WTC11 (cell line): ENCODE measurements at regions not wholly inside any gene's neighbourhood (a gene's known extent, or its start where the extent isn't known, plus 50 kb on each side); places are given as distances from the start of the nearest gene placed in this dataset.

ENCODE experiments used
- ATAC-seq: fragments of 200-7000 bp; cut with Tn5 transposase; 2 replicates; pipeline ENCODE4 v1.10.0; 2021; ENCODE audit warnings: mild to moderate bottlenecking, moderate library complexity
- CTCF ChIA-PET: fragments of 300-600 bp; sonication (Branson Sonifier 250); formaldehyde crosslinking; loops from one replicate; lab custom pipeline; 2021; ENCODE audit warnings: antibody characterized with exemption; lab: Charles Lee
- POLR2A ChIA-PET: fragments of 350-600 bp; sonication (Branson Sonifier 250); formaldehyde crosslinking; loops from one replicate; lab custom pipeline; 2021; ENCODE audit warnings: antibody characterized with exemption; lab: Charles Lee
- DNase-seq: peaks from one replicate; pipeline ENCODE4 v3.0.0; 2021; ENCODE audit warnings: low spot score
- H3K27ac Mint-ChIP-seq: 2 replicates; pipeline ENCODE4 v1.8.0; 2021; ENCODE audit warnings: mixed read lengths
- H3K27me3 Mint-ChIP-seq: 2 replicates; pipeline ENCODE4 v1.8.0; 2021; ENCODE audit warnings: low read depth, mild to moderate bottlenecking, moderate library complexity, mixed read lengths
- H3K36me3 Mint-ChIP-seq: 2 replicates; pipeline ENCODE4 v1.8.0; 2021; ENCODE audit warnings: mixed read lengths
- H3K4me1 Mint-ChIP-seq: 2 replicates; pipeline ENCODE4 v1.8.0; 2022; ENCODE audit warnings: mixed read lengths
- H3K4me3 Mint-ChIP-seq: 2 replicates; pipeline ENCODE4 v1.8.0; 2021; ENCODE audit warnings: mild to moderate bottlenecking, moderate library complexity, mixed read lengths
- H3K9me3 Mint-ChIP-seq: 2 replicates; pipeline ENCODE4 v1.8.0; 2021; ENCODE audit warnings: mixed read lengths
- CBFB ChIP-seq: sonication (generic); formaldehyde crosslinking; IDR thresholded peaks from 2 replicates; pipeline ENCODE4 v1.8.1; 2022; ENCODE audit warnings: mild to moderate bottlenecking, low read depth, missing genetic modification reagents
- CREB1 ChIP-seq: sonication (generic); formaldehyde crosslinking; IDR thresholded peaks from 2 replicates; pipeline ENCODE4 v1.8.0; 2023; ENCODE audit warnings: mild to moderate bottlenecking, missing genetic modification reagents
- EMX1 ChIP-seq: fragments of 250-450 bp; sonication (Bioruptor Pico); IDR thresholded peaks from 2 replicates; pipeline ENCODE4 v1.8.0; 2021; ENCODE audit warnings: mild to moderate bottlenecking
- ERG ChIP-seq: fragments of 250-450 bp; sonication (Bioruptor Pico); IDR thresholded peaks from 2 replicates; pipeline ENCODE4 v1.8.0; 2021; ENCODE audit warnings: mild to moderate bottlenecking
- GTF2I ChIP-seq: fragments of 250-450 bp; sonication (Bioruptor Pico); conservative IDR thresholded peaks from 2 replicates; pipeline ENCODE4 v1.4.0; 2021; ENCODE audit warnings: mild to moderate bottlenecking
- IRF1 ChIP-seq: sonication (generic); formaldehyde crosslinking; IDR thresholded peaks from 2 replicates; pipeline ENCODE4 v1.8.0; 2023; ENCODE audit warnings: missing genetic modification reagents
- JAZF1 ChIP-seq: fragments of 250-450 bp; sonication (Bioruptor Pico); IDR thresholded peaks from 2 replicates; pipeline ENCODE4 v1.9.0; 2021; ENCODE audit warnings: moderate library complexity, mild to moderate bottlenecking, inconsistent platforms
- JUN ChIP-seq: sonication (generic); formaldehyde crosslinking; IDR thresholded peaks from 2 replicates; pipeline ENCODE4 v1.8.0; 2023; ENCODE audit warnings: mild to moderate bottlenecking, missing genetic modification reagents
- MLX ChIP-seq: sonication (generic); formaldehyde crosslinking; IDR thresholded peaks from 2 replicates; pipeline ENCODE4 v1.8.1; 2023; ENCODE audit warnings: mild to moderate bottlenecking, missing genetic modification reagents, moderate library complexity
- NFYB ChIP-seq: sonication (generic); formaldehyde crosslinking; conservative IDR thresholded peaks from 2 replicates; pipeline ENCODE4 v1.8.0; 2022; ENCODE audit warnings: low read depth, missing genetic modification reagents
- NR1H2 ChIP-seq: sonication (generic); formaldehyde crosslinking; IDR thresholded peaks from 2 replicates; pipeline ENCODE4 v1.9.0; 2021; ENCODE audit warnings: mild to moderate bottlenecking, moderate library complexity, missing genetic modification reagents
- TEAD1 ChIP-seq: sonication (generic); formaldehyde crosslinking; IDR thresholded peaks from 2 replicates; pipeline ENCODE4 v1.8.0; 2022; ENCODE audit warnings: mild to moderate bottlenecking, missing genetic modification reagents
- USF2 ChIP-seq: sonication (generic); formaldehyde crosslinking; IDR thresholded peaks from 2 replicates; pipeline ENCODE4 v1.8.1; 2023; ENCODE audit warnings: mild to moderate bottlenecking, missing genetic modification reagents, moderate library complexity
- ZBTB43 ChIP-seq: sonication (generic); formaldehyde crosslinking; IDR thresholded peaks from 2 replicates; pipeline ENCODE4 v1.8.1; 2023; ENCODE audit warnings: mild to moderate bottlenecking, missing genetic modification reagents
- ZNF396 ChIP-seq: fragments of 250-450 bp; sonication (Bioruptor Pico); IDR thresholded peaks from 2 replicates; pipeline ENCODE4 v1.8.0; 2021; ENCODE audit warnings: mild to moderate bottlenecking, moderate library complexity, borderline replicate concordance
- ZNF416 ChIP-seq: fragments of 250-450 bp; sonication (Bioruptor Pico); IDR thresholded peaks from 2 replicates; pipeline ENCODE4 v1.9.0; 2021; ENCODE audit warnings: mild to moderate bottlenecking, inconsistent platforms
- TF ChIP-seq, protein P1 (sequence below): sonication (generic); formaldehyde crosslinking; IDR thresholded peaks from 2 replicates; pipeline ENCODE4 v1.8.0; 2022; ENCODE audit warnings: mild to moderate bottlenecking, missing genetic modification reagents
- TF ChIP-seq, protein P2 (sequence below): sonication (generic); formaldehyde crosslinking; IDR thresholded peaks from 2 replicates; pipeline ENCODE4 v1.8.1; 2023; ENCODE audit warnings: mild to moderate bottlenecking, missing genetic modification reagents
- TF ChIP-seq, protein P3 (sequence below): fragments of 250-450 bp; sonication (Bioruptor Pico); IDR thresholded peaks from 2 replicates; pipeline ENCODE4 v1.9.0; 2021; ENCODE audit warnings: mild to moderate bottlenecking, borderline replicate concordance

DNA sequence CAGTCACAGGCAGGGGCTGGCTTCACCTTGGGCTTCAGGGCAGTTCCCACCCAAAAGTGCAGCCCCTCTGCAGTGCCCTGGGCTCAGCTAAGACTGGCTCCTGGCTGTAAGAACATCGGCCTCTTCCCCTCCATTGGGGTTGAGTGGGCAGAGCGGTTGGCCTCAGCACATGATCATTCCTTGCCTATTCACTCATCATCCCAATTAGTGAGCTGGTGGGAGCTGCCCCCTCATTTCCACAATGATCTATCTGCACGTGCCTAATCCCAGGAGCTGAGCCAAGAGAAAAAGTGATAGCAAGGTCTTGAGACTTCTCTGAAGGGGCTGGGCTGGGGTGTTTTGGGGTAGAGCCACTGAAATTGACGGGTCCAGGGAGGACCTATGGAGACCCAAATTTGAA is 133.6 kb downstream of the SYF2 start (continued):
- no peak for TF ChIP-seq ZBTB43 (CRISPR knock-in tag)
- TF ChIP-seq, all 79 proteins: peak for 0

- DNase-seq, result no peak
- ATAC-seq, result no peak
- Mint-ChIP-seq H3K27me3 (no peaks in the 10 kb centered on the region; the same call in 1 of the 2 replicates), H3K4me3 (no peak overlapping the region), H3K9me3 (peaks cover 17% of the 10 kb centered on the region), H3K27ac (no peak overlapping the region), H3K4me1 (peaks cover 12% of the 10 kb centered on the region), H3K36me3 (no peaks in the 10 kb centered on the region)
- ChIA-PET POLR2A (interaction anchor here (0.6 kb wide), 1 partner anchor 442 kb away, joined by 3 read pairs; no protein-coding TSS in a partner anchor), CTCF (no interaction called here)
- TF ChIP-seq MLX (CRISPR knock-in tag) (no peak), USF2 (CRISPR knock-in tag) (no peak), EMX1 (no peak), CREB1 (no peak), NFYB (CRISPR knock-in tag) (no peak), NR1H2 (CRISPR knock-in tag) (no peak), ERG (CRISPR knock-in tag) (no peak), ZNF396 (CRISPR knock-in tag) (no peak), JAZF1 (CRISPR knock-in tag) (no peak), TEAD1 (CRISPR knock-in tag) (no peak), CBFB (CRISPR knock-in tag) (no peak), JUN (CRISPR knock-in tag) (no peak), ZNF416 (no peak), GTF2I (no peak), IRF1 (CRISPR knock-in tag) (no peak)
- TF ChIP-seq, protein P1, sequence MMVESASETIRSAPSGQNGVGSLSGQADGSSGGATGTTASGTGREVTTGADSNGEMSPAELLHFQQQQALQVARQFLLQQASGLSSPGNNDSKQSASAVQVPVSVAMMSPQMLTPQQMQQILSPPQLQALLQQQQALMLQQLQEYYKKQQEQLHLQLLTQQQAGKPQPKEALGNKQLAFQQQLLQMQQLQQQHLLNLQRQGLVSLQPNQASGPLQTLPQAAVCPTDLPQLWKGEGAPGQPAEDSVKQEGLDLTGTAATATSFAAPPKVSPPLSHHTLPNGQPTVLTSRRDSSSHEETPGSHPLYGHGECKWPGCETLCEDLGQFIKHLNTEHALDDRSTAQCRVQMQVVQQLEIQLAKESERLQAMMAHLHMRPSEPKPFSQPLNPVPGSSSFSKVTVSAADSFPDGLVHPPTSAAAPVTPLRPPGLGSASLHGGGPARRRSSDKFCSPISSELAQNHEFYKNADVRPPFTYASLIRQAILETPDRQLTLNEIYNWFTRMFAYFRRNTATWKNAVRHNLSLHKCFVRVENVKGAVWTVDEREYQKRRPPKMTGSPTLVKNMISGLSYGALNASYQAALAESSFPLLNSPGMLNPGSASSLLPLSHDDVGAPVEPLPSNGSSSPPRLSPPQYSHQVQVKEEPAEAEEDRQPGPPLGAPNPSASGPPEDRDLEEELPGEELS (CRISPR knock-in tag), result no peak
- TF ChIP-seq, protein P2, sequence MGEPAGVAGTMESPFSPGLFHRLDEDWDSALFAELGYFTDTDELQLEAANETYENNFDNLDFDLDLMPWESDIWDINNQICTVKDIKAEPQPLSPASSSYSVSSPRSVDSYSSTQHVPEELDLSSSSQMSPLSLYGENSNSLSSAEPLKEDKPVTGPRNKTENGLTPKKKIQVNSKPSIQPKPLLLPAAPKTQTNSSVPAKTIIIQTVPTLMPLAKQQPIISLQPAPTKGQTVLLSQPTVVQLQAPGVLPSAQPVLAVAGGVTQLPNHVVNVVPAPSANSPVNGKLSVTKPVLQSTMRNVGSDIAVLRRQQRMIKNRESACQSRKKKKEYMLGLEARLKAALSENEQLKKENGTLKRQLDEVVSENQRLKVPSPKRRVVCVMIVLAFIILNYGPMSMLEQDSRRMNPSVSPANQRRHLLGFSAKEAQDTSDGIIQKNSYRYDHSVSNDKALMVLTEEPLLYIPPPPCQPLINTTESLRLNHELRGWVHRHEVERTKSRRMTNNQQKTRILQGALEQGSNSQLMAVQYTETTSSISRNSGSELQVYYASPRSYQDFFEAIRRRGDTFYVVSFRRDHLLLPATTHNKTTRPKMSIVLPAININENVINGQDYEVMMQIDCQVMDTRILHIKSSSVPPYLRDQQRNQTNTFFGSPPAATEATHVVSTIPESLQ (CRISPR knock-in tag), result no peak
- TF ChIP-seq, protein P3, sequence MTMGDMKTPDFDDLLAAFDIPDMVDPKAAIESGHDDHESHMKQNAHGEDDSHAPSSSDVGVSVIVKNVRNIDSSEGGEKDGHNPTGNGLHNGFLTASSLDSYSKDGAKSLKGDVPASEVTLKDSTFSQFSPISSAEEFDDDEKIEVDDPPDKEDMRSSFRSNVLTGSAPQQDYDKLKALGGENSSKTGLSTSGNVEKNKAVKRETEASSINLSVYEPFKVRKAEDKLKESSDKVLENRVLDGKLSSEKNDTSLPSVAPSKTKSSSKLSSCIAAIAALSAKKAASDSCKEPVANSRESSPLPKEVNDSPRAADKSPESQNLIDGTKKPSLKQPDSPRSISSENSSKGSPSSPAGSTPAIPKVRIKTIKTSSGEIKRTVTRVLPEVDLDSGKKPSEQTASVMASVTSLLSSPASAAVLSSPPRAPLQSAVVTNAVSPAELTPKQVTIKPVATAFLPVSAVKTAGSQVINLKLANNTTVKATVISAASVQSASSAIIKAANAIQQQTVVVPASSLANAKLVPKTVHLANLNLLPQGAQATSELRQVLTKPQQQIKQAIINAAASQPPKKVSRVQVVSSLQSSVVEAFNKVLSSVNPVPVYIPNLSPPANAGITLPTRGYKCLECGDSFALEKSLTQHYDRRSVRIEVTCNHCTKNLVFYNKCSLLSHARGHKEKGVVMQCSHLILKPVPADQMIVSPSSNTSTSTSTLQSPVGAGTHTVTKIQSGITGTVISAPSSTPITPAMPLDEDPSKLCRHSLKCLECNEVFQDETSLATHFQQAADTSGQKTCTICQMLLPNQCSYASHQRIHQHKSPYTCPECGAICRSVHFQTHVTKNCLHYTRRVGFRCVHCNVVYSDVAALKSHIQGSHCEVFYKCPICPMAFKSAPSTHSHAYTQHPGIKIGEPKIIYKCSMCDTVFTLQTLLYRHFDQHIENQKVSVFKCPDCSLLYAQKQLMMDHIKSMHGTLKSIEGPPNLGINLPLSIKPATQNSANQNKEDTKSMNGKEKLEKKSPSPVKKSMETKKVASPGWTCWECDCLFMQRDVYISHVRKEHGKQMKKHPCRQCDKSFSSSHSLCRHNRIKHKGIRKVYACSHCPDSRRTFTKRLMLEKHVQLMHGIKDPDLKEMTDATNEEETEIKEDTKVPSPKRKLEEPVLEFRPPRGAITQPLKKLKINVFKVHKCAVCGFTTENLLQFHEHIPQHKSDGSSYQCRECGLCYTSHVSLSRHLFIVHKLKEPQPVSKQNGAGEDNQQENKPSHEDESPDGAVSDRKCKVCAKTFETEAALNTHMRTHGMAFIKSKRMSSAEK (CRISPR knock-in tag), result no peak
Observed at GRCh38 chr1:25096307-25097150, 135.8 kb downstream of the SYF2 start.
